SW 1271 (cell line): ENCODE measurements at regions not wholly inside any gene's neighbourhood (a gene's known extent, or its start where the extent isn't known, plus 50 kb on each side); places are given as distances from the start of the nearest gene placed in this dataset.
"Not testable (repeated sequence)": the region's sequence is repeated elsewhere in the genome, so short reads cannot be mapped to it uniquely, and the experiment has no call there.

Experiments
- DNase-seq, 2 experiments: peaks; one replicate each; lab custom pipeline; 2025; lab: John Stamatoyannopoulos, UW

GRCh38 chr7:156384706-156385105 lies 255.9 kb upstream of the RNF32 start:
- DNase-seq: no peak

GRCh38 chr7:156383526-156383925 lies 257.0 kb upstream of the RNF32 start:
- no peak for DNase-seq

GRCh38 chr7:156380261-156380660 lies 260.3 kb upstream of the RNF32 start:
- no peak for DNase-seq

- no peak for DNase-seq
Measured at GRCh38 chr7:156379324-156380070, 261.1 kb upstream of the RNF32 start.

- no peak for DNase-seq
Measured at GRCh38 chr7:156378806-156379205, 261.8 kb upstream of the RNF32 start.

GRCh38 chr7:156376317-156376716 lies 264.3 kb upstream of the RNF32 start:
- DNase-seq: no peak

GRCh38 chr7:156374335-156374734 lies 266.2 kb upstream of the RNF32 start:
- DNase-seq: no peak

- DNase-seq: not testable (repeated sequence)
Measured at GRCh38 chr7:156369929-156370328, 270.6 kb upstream of the RNF32 start.

- DNase-seq: no peak
Measured at GRCh38 chr7:156368053-156368843, 272.3 kb upstream of the RNF32 start.

- no peak for DNase-seq
Measured at GRCh38 chr7:156363751-156364150, 276.8 kb upstream of the RNF32 start.

- DNase-seq: no peak
Measured at GRCh38 chr7:156360835-156361234, 279.7 kb upstream of the RNF32 start.

- no peak for DNase-seq
Measured at GRCh38 chr7:156356551-156356950, 284.0 kb upstream of the RNF32 start.

GRCh38 chr7:156353352-156353751 lies 287.2 kb upstream of the RNF32 start:
- no peak for DNase-seq

GRCh38 chr7:156347703-156348248 lies 292.8 kb upstream of the RNF32 start:
- DNase-seq: not testable (repeated sequence)

- DNase-seq: no peak
Measured at GRCh38 chr7:156347132-156347531, 293.4 kb upstream of the RNF32 start.

GRCh38 chr7:156344595-156344994 lies 296.0 kb upstream of the RNF32 start:
- DNase-seq: no peak

- DNase-seq: no peak
Measured at GRCh38 chr7:156334636-156335035, 305.9 kb upstream of the RNF32 start.

- DNase-seq: no peak
Measured at GRCh38 chr7:156327916-156328315, 312.7 kb upstream of the RNF32 start.

- no peak for DNase-seq
Measured at GRCh38 chr7:156327474-156327873, 313.1 kb upstream of the RNF32 start.

- no peak for DNase-seq
Measured at GRCh38 chr7:156324201-156324600, 316.4 kb upstream of the RNF32 start.

- DNase-seq: not testable (repeated sequence)
Measured at GRCh38 chr7:156321430-156321829, 319.1 kb upstream of the RNF32 start.

GRCh38 chr7:156318926-156319325 lies 321.6 kb upstream of the RNF32 start:
- no peak for DNase-seq

- no peak for DNase-seq
Measured at GRCh38 chr7:156318426-156318825, 322.1 kb upstream of the RNF32 start.
